GM21737 (cell line): ENCODE measurements at regions not wholly inside any gene's neighbourhood (a gene's known extent, or its start where the extent isn't known, plus 50 kb on each side); places are given as distances from the start of the nearest gene placed in this dataset.

Experiments
- ATAC-seq: cut with Tn5 transposase; IDR thresholded peaks from one replicate; pipeline ENCODE4 v1.9.1; 2021; ENCODE audit warnings: mild to moderate bottlenecking, moderate library complexity; ENCODE audit not compliant: unreplicated experiment

- ATAC-seq = no peak
Measured at GRCh38 chr21:36532769-36533467, 53.0 kb upstream of the CLDN14 start.

- no peak for ATAC-seq
Measured at GRCh38 chr21:36533468-36533848, 53.5 kb upstream of the CLDN14 start.

- ATAC-seq = no peak
Measured at GRCh38 chr21:36534656-36535055, 54.7 kb upstream of the CLDN14 start.

- ATAC-seq = peak; percentile 63
Measured at GRCh38 chr21:36535618-36536241, 55.8 kb upstream of the CLDN14 start.

- ATAC-seq = no peak
Measured at GRCh38 chr21:36538761-36539160, 58.8 kb upstream of the CLDN14 start.

- no peak for ATAC-seq
Measured at GRCh38 chr21:36539434-36540150, 59.7 kb upstream of the CLDN14 start.

- no peak for ATAC-seq
Measured at GRCh38 chr21:36540700-36541099, 60.8 kb upstream of the CLDN14 start.

- ATAC-seq = no peak
Measured at GRCh38 chr21:36541721-36542139, 61.8 kb upstream of the CLDN14 start.

- ATAC-seq = peak; percentile 52
Measured at GRCh38 chr21:36542312-36543101, 62.6 kb upstream of the CLDN14 start.

- ATAC-seq = no peak
Measured at GRCh38 chr21:36543924-36544323, 64.0 kb upstream of the CLDN14 start.

- no peak for ATAC-seq
Measured at GRCh38 chr21:36544545-36544944, 64.6 kb upstream of the CLDN14 start.

- no peak for ATAC-seq
Measured at GRCh38 chr21:36545776-36546511, 66.0 kb upstream of the CLDN14 start.

- ATAC-seq = no peak
Measured at GRCh38 chr21:36547464-36547863, 67.5 kb upstream of the CLDN14 start.

- ATAC-seq = no peak
Measured at GRCh38 chr21:36548866-36549265, 68.9 kb upstream of the CLDN14 start.

GRCh38 chr21:36549470-36549869 is 69.5 kb upstream of the CLDN14 start:
- ATAC-seq = no peak

GRCh38 chr21:36550761-36551160 is 70.8 kb upstream of the CLDN14 start:
- no peak for ATAC-seq

- no peak for ATAC-seq
Measured at GRCh38 chr21:36551321-36551720, 71.4 kb upstream of the CLDN14 start.

GRCh38 chr21:36551731-36552433 is 72.0 kb upstream of the CLDN14 start:
- ATAC-seq = no peak

GRCh38 chr21:36552434-36552785 is 72.5 kb upstream of the CLDN14 start:
- ATAC-seq = no peak

- no peak for ATAC-seq
Measured at GRCh38 chr21:36553406-36553805, 73.5 kb upstream of the CLDN14 start.
